Esophagus squamous epithelium (tissue), 5 donors: ENCODE measurements at regions not wholly inside any gene's neighbourhood (a gene's known extent, or its start where the extent isn't known, plus 50 kb on each side); places are given as distances from the start of the nearest gene placed in this dataset.

Experiments
- DNase-seq: peaks from one replicate; lab custom pipeline; 2025; lab: John Stamatoyannopoulos, UW
- H3K27ac ChIP-seq, 4 donors: fragments of 200-600 bp; sonication (generic); one replicate each; pipeline ENCODE4 v1.5.1; 2016 to 2019; ENCODE audit warnings: mild to moderate bottlenecking in 1 of 4
- H3K27me3 ChIP-seq, 4 donors: fragments of 200-600 bp; sonication (generic); 1 replicate in 3 of 4; 2 replicates in 1 of 4; pipeline versions ENCODE4 v1.5.1 to v1.6.0; 2017 to 2021; ENCODE audit warnings: antibody characterized with exemption in 1 of 4
- H3K36me3 ChIP-seq, 3 donors: fragments of 200-600 bp; sonication (generic); one replicate each; pipeline ENCODE4 v1.5.1; 2016 to 2019
- H3K4me1 ChIP-seq, 3 donors: fragments of 200-600 bp; sonication (generic); one replicate each; pipeline ENCODE4 v1.5.1; 2017 to 2019
- H3K4me3 ChIP-seq, 4 donors: fragments of 200-600 bp; sonication (generic); 1 replicate in 3 of 4; 2 replicates in 1 of 4; pipeline ENCODE4 v1.5.1; 2016 to 2019; ENCODE audit warnings: mild to moderate bottlenecking in 2 of 4, moderate library complexity in 1 of 4
- H3K9me3 ChIP-seq, 3 donors: fragments of 200-600 bp; sonication (generic); one replicate each; pipeline ENCODE4 v1.5.1; 2016 to 2019
- CTCF ChIP-seq, 6 experiments: fragments of 450-650 bp in 4 of 6; fragments of 200-600 bp in 2 of 6; sonication (generic) in 2 of 6; IDR thresholded peaks; one replicate each; pipeline ENCODE4 v1.5.1; 2016 to 2019; ENCODE audit warnings: antibody characterized with exemption in 6 of 6, mild to moderate bottlenecking in 4 of 6, moderate library complexity in 4 of 6
- POLR2A ChIP-seq, 4 donors: fragments of 450-650 bp; IDR thresholded peaks; one replicate each; pipeline ENCODE4 v1.6.1; 2017; ENCODE audit warnings: antibody characterized with exemption in 4 of 4, mild to moderate bottlenecking in 4 of 4, moderate library complexity in 3 of 4
- WGBS, 2 donors: methylation state at CpG; one replicate each; pipeline ENCODE4 v1.1.5; 2018; 5-methylcytosine and 5-hydroxymethylcytosine counted together
- intact Hi-C: fragments of 100-400 bp; cut with DNase I; formaldehyde crosslinking; loops from one replicate; pipeline ENCODE4 v1.15.0; 2022
- donor health status: DM: yes; HTN: yes; CAD: no.

GRCh38 chr6:164291224-164291623, 876.7 kb downstream of the QKI start:
- H3K27ac ChIP-seq = no peak overlapping the region
- H3K27me3 ChIP-seq = no peaks in the 10 kb centered on the region
- no peak for DNase-seq
- H3K36me3 ChIP-seq = no peaks in the 10 kb centered on the region
- no peaks in the 10 kb centered on the region for H3K4me1 ChIP-seq
- TF ChIP-seq POLR2A (IDR thresholded peaks at IDR 0.05) (no peak), CTCF (IDR thresholded peaks at IDR 0.05) (no peak)
- H3K4me3 ChIP-seq = no peak overlapping the region
- peaks cover 0 to 10% (median 0%) of the 10 kb centered on the region in 3 donors for H3K9me3 ChIP-seq
- intact Hi-C loops = no loop called here

DNA sequence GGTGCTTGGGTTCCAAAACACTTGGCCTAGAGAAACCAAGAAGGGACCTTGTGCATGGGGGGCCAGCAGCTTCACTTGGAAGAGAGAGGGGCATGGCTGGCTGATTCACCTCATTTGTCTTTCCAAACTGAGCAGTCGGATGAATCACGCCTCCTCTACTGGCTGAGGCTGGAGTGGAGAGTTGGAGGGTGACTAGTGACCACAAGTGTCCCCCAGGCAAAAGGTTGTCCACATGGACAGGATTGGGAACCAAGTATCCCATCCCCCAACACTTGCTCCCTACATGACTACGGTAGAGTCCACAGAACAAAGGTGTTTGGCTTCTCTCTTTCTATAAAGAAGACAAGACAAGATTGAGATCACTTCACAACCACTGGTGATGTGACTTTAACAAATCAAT, 875.6 kb downstream of the QKI start:
- Histone ChIP-seq H3K36me3 (no peaks in the 10 kb centered on the region), H3K9me3 (peaks cover 0 to 10% (median 0%) of the 10 kb centered on the region in 3 donors), H3K27me3 (no peaks in the 10 kb centered on the region), H3K4me1 (no peaks in the 10 kb centered on the region), H3K4me3 (no peak overlapping the region), H3K27ac (no peak overlapping the region)
- TF ChIP-seq CTCF (IDR thresholded peaks at IDR 0.05) (no peak), POLR2A (IDR thresholded peaks at IDR 0.05) (no peak)
- WGBS, 2 donors = 70 to 83% methylated on average over 3 of the region's 3 CpGs
- DNase-seq = no peak
- intact Hi-C loops = no loop called here

DNA sequence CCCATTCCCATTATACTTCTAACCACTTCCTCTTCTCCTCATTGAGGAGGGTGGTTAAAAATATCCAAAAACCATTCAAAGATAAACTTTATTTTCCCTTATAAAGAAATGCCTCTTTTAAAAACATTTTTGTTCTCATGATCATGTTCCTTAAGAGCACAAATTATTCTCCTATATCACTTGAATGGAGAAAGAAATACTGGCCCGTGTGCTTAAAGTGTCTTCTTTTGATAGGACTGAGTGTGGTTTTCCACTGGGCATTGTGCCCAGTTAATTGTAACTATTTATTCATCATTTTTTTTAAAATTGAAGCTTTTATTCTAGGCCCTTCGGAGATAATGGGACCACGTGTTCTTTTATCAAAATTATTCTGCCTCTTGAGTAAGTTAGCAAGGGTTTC, 871.5 kb downstream of the QKI start:
- intact Hi-C loops = no loop called here
- Histone ChIP-seq H3K36me3 (no peaks in the 10 kb centered on the region), H3K27me3 (no peaks in the 10 kb centered on the region), H3K9me3 (peaks cover 0 to 4% (median 0%) of the 10 kb centered on the region in 3 donors), H3K4me1 (no peaks in the 10 kb centered on the region), H3K27ac (no peak overlapping the region), H3K4me3 (no peak overlapping the region)
- DNase-seq = no peak
- 30 to 35% methylated on average over 3 of the region's 3 CpGs for WGBS, 2 donors
- TF ChIP-seq POLR2A (IDR thresholded peaks at IDR 0.05) (no peak), CTCF (IDR thresholded peaks at IDR 0.05) (no peak)

- TF ChIP-seq CTCF (IDR thresholded peaks at IDR 0.05) = no peak
- no peak for TF ChIP-seq POLR2A (IDR thresholded peaks at IDR 0.05)
- WGBS, 2 donors = 63 to 69% methylated on average over 5 of the region's 5 CpGs
- Histone ChIP-seq H3K27ac (no peak overlapping the region), H3K36me3 (no peaks in the 10 kb centered on the region), H3K27me3 (no peaks in the 10 kb centered on the region), H3K4me1 (no peaks in the 10 kb centered on the region), H3K4me3 (no peak overlapping the region), H3K9me3 (no peaks in the 10 kb centered on the region)
- intact Hi-C loops = no loop called here
- DNase-seq = no peak
Measured at GRCh38 chr6:164283574-164283973, 869.1 kb downstream of the QKI start.

GRCh38 chr6:164276211-164276610, 861.7 kb downstream of the QKI start:
- WGBS, 2 donors = 46 to 77% methylated on average over 1 of the region's 1 CpG
- TF ChIP-seq CTCF (IDR thresholded peaks at IDR 0.05) (no peak), POLR2A (IDR thresholded peaks at IDR 0.05) (no peak)

More at GRCh38 chr6:164276211-164276610, 861.7 kb downstream of the QKI start:
- no peaks in the 10 kb centered on the region for H3K36me3 ChIP-seq
- H3K4me1 ChIP-seq = no peaks in the 10 kb centered on the region
- H3K9me3 ChIP-seq = peaks cover 0 to 7% (median 0%) of the 10 kb centered on the region in 3 donors
- no peaks in the 10 kb centered on the region for H3K27me3 ChIP-seq
- no peak for DNase-seq
- no peak overlapping the region for H3K4me3 ChIP-seq
- no peak overlapping the region for H3K27ac ChIP-seq
- intact Hi-C loops = no loop called here
